GM18519 (cell line): ENCODE measurements at regions not wholly inside any gene's neighbourhood (a gene's known extent, or its start where the extent isn't known, plus 50 kb on each side); places are given as distances from the start of the nearest gene placed in this dataset.
"Not testable (repeated sequence)": the region's sequence is repeated elsewhere in the genome, so short reads cannot be mapped to it uniquely, and the experiment has no call there.

Experiments used
- ATAC-seq: cut with Tn5 transposase; IDR thresholded peaks from one replicate; pipeline ENCODE4 v1.9.1; 2021; ENCODE audit warnings: mild to moderate bottlenecking, moderate library complexity; ENCODE audit not compliant: unreplicated experiment, low FRiP score

DNA sequence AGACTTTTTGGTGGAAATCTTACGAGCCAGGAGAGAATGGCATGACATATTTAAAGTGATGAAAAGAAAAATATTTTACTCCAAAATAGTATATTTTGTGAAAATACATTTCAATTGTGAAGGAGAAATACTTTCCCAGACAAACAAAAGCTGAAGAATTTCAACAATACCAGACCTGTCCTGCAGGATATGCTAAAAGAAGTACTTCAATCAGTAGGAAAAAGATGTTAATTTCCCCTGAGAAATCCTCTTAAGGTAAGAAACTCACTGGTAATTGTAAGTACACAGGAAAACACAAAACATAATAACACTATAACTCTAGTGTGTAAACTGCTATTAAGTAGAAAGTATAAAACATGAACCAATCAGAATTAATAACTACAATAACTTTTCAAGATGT is 341.8 kb upstream of the GJE1 start:
- no peak for ATAC-seq

DNA sequence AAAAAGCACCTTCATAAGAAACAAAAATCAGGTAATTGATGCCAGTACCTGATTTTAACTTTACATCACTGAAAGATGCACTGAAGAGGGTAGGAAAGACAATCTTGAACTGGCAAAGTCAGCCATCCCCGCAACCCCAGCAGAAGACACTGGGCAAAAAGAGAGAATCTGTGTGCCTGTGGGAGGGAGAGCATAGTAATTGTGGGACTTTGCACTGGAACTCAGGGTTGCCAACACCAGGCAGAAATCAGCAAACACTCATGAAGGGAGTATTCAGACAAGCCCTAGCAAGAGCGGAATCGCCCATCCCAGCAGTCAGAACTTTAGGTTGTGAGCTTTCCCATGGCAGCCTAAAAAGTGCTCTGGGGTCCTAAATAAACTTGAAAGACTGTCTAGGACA is 344.6 kb upstream of the GJE1 start:
- no peak for ATAC-seq

DNA sequence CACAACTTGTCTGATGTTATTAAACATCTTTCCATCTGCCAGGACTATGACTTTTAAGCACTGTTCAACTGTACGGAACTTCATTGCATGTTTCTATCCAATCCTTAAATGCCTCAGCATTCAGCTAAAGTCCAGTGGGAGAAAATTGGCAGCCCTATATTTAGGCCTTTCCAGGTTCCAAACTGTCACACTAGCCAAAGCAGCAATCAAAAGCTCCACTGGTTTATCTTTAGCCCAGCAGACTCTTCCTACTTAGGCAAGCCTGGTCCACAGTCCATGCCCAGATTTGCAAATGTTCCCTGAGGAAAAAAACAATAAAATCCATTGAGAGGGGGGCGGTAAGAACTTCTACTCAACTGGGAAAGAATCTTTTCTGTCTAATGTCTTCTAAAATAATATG is 349.1 kb upstream of the GJE1 start:
- ATAC-seq: no peak

DNA sequence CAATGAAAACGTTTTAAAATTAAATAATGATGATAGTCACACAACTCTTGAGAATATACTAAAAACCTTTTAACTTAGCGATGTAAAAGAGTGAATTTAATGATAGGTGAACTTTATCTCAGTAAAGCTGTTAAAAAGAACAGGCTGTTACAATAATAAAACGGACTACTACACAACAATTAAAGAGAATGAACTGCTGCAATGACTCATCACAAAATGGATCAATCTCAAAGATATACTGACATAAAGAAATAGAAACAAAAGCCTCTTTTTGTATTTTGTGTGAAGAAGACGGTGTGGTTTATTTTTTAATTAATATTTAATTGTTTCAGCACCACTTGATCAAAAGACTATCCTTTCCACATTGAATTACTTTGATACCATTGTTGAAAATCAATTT is 352.4 kb upstream of the GJE1 start:
- no peak for ATAC-seq

DNA sequence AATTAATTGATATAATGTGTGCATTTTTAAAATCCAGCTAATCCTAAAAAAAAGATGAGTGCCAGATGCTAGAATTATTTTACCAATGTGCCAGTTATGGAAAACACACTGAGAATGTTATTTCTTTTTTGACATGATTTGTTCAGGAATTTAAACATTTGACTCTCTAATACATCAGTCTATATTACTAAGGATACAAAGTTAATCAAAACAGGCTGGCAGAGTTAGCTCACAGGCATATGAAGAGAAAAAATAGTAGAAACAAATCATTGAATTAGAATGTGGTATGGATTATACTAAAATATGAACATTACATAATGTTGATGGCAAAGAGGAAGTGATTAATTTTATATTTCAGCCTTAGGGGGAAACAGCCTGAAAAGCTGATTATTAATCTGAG is 368.3 kb upstream of the GJE1 start:
- no peak for ATAC-seq

DNA sequence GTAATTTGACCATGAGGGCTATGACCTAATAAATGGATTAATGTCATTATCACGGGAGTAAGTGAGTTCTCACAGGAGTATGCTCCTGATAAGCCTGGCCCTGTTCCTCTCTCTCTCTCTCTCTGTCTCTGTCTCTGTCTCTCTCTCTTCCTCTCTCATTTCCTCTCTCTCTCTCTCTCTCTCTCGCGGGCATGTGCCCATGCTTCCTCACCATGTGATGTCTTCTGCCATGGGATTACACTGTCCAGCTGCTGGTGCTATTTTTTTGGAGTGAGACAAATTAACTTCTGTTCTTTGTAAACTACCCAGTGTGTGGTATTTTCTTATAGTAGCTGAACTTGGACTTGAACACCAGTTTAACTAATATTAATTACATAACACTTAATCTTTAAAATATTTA is 374.3 kb upstream of the GJE1 start:
- ATAC-seq: no peak

DNA sequence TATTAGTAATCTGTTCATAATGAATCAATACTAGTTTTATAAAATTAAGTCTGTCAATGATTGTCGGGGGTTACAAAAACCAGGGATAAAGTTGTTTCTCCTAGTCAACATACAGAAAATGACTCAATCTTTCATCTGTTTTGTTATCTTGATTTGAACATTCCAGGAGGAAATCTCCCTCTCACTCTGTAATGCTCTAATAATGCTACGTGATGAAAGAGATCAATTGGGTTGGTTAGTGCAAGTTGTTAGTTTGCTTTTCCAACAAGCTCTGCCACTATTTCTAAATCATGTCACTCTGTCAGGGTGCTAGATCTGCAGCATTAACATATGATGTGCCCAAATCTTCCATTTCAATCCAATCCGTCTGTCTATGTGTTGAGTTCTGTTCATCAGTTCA is 379.5 kb upstream of the GJE1 start:
- no peak for ATAC-seq

DNA sequence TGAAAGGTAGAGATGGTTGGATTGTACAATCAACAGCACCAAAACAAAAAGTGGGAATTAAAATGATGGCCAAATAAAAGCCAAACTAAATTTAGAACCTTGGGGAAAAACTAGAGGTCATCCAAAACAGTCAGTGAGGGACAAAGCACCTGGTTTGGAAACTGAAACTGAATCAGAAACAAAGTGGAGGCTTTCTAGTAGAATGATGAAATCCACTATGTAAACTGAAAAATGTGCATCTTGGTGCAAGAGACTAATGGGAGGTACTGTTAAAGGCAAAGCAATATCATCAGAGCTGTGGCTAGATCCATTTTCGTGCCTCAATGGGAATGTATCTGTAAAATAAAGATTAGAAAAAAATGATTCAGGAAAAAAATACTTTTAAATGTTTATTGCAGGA is 380.0 kb upstream of the GJE1 start:
- no peak for ATAC-seq

DNA sequence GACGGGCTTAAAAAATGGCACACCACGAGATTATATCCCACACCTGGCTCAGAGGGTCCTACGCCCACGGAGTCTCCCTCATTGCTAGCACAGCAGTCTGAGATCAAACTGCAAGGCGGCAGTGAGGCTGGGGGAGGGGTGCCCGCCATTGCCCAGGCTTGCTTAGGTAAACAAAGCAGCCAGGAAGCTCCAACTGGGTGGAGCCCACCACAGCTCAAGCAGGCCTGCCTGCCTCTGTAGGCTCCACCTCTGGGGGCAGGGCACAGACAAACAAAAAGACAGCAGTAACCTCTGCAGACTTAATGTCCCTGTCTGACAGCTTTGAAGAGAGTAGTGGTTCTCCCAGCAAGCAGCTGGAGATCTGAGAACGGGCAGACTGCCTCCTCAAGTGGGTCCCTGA is 386.4 kb upstream of the GJE1 start:
- ATAC-seq: not testable (repeated sequence)

DNA sequence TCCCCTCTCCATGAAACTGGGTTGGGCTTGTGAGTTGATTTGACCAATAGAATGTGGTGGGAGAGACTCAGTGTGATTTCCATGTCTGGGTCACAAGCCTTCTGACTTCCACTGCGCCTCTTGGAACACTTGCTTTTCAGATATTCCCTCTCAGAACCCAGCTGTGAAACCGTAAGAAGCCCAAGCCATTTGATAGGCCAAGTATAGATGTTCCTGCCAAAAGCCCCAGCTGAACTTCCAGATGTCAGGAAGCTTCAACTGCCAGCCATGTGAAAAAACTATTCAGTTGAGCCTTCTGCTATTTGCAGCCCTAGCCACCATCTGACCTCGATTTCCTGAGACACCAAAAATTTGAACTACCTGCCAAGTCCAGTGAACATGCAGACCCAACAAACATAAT is 387.8 kb upstream of the GJE1 start:
- no peak for ATAC-seq

DNA sequence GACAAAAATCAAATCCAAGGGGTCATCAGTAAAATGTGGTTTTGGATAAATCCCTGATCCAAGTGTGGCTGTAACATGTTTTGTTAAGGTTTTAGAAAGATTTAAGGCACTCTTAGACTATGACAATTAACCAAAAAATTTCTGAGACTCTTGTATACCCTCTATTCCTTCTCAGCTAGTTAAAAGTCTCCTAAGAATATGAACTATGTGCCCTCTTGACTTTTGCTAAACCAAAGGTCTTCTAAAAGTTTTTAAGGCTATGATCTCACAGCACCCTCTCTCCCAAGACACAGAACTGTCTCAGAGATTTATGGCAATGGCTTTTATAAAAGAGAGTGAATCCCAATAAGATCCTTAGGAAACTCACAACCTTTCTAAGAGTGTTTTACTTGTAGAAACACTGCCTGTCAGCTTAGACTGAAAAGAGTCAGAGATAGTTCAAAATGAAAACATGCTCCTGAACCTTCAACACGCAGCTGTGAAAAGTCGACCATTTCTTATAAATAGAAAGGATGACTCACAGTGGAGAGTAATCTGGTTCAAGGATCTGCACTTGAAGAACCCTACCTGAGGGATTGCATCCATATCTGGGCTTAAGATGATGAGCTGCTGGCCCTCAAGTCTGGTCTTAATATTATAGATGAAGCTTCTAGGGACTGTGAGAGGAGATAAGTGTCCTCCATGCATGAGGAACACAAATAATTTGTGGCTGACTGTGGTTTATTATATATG is 388.4 kb upstream of the GJE1 start:
- no peak for ATAC-seq

DNA sequence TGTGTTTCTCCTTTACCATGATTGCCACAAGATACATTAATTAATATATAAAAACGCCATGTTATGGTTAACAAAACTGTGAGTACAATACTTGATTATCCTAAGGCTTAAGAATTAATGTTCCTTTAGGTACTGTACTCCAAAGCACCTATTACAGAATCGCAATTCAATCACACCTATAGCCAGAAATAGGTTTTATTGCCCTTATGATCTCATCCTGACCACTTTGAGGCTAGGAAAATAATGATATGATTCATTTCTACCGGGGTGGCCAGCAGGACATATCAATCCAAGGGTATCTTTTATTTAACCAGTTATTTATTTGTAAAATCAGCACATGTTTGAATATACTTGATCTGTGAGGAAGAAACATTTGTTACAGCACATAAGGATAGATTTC is 396.6 kb upstream of the GJE1 start:
- ATAC-seq: no peak

DNA sequence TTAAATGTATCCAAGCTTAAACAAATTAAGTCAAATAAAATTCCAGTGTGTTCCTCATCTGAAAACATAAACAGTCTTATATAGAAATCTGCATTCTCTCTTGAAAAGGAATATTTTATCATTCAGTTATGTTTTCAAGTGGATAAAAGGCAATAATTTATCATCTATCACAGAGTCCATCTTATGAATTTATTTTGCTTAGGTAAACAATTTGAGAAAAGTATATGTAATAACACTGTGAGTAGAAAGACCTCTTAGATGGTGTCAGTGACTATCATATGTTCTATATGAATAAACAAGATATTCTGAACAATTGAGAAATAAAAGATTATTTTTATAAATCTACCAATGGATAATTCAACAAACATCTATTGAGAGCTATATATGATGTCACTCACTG is 397.6 kb upstream of the GJE1 start:
- ATAC-seq: no peak

DNA sequence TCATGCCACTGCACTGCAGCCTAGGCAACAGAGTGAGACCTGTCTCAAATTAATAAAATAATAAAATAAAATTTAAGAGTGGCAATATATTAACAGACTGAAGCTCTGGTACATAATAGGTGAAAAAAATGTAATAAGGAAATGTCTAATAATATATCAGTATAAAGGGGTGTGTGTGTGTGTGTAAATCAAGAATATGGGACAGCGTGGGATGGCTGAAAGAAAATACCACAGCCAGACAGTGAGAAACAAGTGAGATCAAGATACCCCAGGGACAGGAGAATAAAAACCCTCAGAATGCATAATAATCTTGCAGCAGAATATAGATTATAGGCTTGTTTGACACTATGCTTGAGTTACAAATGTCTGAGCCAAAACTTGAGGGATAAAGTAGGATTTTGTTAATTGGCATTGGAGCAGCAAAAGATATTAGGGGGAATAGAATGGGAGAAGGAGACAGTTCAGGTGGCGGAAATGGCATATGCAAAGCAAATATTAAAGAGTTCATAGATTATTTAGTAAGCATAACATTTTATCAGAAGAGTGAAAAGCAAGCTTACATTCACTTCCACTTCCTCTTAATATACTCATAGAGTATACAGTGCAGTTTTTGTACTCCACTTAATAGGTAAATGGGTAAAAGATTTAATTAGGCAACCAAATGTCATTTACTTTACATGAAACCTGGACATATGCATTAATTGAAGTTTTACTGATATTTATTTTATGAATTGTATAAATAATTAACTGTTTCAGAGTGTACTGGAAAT is 398.5 kb upstream of the GJE1 start:
- no peak for ATAC-seq

DNA sequence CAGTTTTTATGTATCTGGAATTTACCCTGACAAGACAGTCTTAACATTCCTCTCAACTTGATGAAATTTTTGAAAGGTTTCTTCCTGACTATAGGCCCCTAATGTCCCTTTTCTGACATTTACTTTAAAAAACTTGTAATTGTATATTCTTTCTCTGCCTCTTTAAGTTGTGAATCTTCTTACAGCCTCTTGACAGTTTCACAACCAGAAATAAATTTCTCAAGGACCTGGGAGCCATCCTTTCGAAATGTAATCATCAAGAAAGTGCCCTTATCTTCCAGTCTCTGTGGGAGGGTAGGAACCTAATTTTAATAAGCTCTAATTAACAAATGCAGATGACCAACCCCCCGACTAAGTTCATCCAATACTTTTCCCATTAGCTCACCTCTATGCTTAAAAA is 403.6 kb upstream of the GJE1 start:
- ATAC-seq: no peak

DNA sequence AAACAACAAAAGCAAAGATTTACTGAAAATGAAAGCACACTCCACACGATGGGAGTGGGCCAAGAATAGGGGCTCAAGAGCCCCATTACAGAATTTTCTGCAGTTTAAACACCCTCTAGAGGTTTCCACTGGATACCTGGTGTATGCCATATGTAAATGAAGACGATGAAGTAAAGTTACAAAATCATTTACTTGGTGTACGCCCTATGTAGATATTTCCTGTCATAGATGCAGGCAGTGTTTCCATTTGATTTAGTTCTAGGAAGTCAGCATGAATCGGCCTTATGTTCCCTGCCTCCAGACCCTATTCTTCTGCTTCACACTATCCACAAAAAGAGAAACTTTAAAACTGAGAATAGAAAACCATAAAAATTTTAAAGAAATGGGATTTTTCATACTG is 404.4 kb upstream of the GJE1 start:
- no peak for ATAC-seq

DNA sequence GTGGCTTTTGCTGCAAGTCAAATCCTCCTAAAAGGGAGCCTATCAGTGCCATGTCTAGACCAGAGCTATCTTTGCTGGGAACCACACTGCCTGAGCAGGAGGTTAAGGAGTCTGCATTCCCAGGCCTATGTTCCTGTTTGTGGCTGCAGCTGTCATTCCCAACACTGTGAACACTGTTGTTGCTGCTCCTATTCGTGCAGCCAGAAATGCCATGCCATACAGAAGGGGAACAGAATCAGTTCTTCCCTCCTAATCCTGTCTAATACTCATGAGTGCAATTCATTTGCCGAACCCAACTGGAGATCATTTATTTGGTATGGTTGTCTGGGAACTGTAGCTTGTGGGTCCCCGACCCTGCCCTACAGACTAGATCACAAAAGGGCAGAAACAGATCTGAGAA is 406.5 kb upstream of the GJE1 start:
- ATAC-seq: no peak

DNA sequence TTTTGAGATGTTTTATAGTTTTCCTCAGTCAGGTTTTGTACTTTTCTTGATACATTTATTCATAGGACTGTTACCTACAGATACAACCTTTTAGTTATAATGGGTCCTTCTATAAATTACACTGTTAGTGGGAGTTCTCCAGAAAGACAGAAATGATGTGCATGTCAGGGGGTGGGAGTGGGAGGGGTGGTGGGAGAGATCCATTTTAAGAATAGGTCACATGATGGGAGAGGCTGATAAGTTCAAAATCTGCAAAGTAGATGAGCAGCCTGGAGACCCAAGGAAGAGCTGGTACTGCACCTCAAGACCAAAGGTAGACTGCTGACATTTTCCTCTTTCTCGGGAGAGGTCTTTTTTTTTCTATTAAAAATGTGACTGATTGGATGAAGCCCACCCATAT is 408.0 kb upstream of the GJE1 start:
- no peak for ATAC-seq

DNA sequence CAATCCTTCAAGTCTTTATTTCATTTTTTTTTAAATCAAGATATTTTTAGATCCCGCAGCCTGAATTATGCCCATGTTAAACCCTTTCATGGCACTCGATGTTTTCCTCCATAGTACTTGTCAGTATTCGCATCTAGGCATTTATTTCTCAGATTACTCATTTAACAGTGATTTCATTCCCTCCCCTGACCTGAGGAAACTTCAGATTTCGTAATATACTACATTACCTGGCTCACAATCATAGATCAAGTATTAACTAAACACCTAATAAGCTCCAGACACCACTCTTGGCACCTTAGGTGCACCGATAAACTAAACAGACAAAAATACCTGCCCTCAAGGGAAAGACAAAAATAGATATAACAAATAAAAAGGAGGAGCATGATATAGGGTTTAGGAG is 413.2 kb upstream of the GJE1 start:
- no peak for ATAC-seq

DNA sequence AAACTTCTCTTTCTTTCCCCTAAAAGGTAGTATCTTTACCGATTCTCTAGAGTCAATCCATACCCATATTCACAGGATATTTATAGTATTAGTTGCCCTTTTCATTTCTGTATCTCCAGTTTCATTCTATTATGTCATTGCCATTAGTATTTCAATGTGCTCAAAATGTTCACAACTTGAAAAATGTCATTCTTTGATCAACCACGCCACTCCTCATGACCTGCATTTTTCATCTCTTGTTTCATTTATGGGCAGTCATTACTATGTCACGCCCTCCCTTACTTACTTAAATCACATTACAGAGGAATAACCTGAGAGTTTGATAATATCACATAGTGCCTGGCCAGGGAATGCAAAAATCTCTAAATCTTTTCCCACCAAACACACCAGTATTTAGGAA is 427.3 kb upstream of the GJE1 start:
- ATAC-seq: no peak

DNA sequence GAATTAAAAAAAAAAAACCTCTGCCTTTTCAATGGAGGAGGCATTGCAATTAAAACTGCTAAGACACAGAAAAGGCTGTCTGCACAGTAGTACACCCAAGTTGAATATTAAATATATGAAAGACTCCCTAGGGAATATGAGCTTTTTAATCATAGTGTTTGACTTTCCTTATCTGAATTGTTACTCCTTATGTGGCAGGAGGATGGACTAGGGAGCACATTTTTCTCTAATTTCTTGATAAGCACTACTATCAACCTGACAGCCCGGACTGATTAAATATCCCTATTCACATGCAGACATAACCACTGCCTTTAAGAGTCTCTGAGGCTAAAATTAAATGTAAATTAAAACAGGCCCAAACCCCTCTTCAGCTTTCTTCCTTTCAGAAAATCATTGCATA is 428.6 kb upstream of the GJE1 start:
- ATAC-seq: no peak

DNA sequence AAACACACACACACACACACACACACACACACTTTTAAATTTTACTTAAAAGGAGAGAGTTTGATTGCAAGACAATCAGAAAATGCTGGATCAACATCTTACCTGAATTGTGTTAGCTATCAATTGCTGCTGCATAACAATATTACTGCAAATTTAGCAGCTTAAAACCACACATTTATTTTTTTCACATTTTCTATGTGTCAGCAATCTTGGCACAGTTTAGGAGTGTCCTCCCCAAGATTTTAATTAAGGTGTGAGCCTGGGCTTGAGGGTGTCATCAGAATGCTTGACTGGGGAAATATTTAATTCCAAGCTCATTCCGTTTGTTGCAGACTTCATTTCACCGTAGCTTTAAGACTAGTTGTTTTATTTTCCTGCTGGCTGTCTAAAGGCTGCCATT is 431.0 kb upstream of the GJE1 start:
- ATAC-seq: no peak
